ENCODE measurements at regions not wholly inside any gene's neighbourhood (a gene's known extent, or its start where the extent isn't known, plus 50 kb on each side); places are given as distances from the start of the nearest gene placed in this dataset.
"Not testable (repeated sequence)": the region's sequence is repeated elsewhere in the genome, so short reads cannot be mapped to it uniquely, and the experiment has no call there.

DNA sequence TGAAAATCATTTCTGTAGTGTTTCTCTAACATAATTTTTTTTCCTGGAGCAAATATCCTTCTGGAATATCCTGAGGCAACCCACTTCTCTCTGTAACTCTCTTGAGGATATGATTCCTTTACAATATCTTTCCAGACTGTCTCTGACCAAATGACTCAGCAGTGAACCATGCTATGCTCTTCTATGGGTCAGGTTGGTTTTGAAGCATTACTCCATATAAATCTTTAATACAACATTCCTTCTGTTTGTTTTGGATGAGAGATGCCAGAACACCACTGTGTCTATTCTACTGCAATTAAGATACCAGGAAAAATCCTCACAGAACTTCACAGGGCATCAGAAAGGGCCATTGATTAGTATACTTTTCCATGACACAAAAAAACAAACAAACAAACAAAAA lies 626.4 kb upstream of the ZNF385D start:
- intact Hi-C loops (cut with micrococcal nuclease; ENCODE audit: unreplicated experiment) = no loop called here
- Histone ChIP-seq H3K4me1 (ENCODE audit: insufficient read depth, low read length, poor library complexity, severe bottlenecking) (no peaks in the 10 kb centered on the region), H3K36me3 (ENCODE audit: insufficient read depth, low read length, poor library complexity, severe bottlenecking) (no peaks in the 10 kb centered on the region), H3K27me3 (replicated peaks; ENCODE audit: insufficient read depth, low read depth, low read length, poor library complexity) (no peaks in the 10 kb centered on the region), H3K27ac (ENCODE audit: low read depth, low read length, poor library complexity, severe bottlenecking) (no peak overlapping the region), H3K9me3 (ENCODE audit: low read depth, low read length, poor library complexity, severe bottlenecking) (peaks cover 10% of the 10 kb centered on the region), H3K4me3 (ENCODE audit: low read depth, low read length, poor library complexity, severe bottlenecking) (no peak overlapping the region)
- BruUV-seq (replicated peaks) = no TSS peak
- ChIA-PET CTCF (no interaction called here), POLR2A (ENCODE audit: low non-redundant PET) (no interaction called here)
- TF ChIP-seq, protein P1, sequence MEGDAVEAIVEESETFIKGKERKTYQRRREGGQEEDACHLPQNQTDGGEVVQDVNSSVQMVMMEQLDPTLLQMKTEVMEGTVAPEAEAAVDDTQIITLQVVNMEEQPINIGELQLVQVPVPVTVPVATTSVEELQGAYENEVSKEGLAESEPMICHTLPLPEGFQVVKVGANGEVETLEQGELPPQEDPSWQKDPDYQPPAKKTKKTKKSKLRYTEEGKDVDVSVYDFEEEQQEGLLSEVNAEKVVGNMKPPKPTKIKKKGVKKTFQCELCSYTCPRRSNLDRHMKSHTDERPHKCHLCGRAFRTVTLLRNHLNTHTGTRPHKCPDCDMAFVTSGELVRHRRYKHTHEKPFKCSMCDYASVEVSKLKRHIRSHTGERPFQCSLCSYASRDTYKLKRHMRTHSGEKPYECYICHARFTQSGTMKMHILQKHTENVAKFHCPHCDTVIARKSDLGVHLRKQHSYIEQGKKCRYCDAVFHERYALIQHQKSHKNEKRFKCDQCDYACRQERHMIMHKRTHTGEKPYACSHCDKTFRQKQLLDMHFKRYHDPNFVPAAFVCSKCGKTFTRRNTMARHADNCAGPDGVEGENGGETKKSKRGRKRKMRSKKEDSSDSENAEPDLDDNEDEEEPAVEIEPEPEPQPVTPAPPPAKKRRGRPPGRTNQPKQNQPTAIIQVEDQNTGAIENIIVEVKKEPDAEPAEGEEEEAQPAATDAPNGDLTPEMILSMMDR (conservative IDR thresholded peaks at IDR 0.05; ENCODE audit: low read depth, low read length) = no peak
- no peak for TF ChIP-seq EZH2 (IDR thresholded peaks at IDR 0.05; ENCODE audit: borderline replicate concordance, low read depth, low read length, poor library complexity, severe bottlenecking)
- no peak for DNase-seq (ENCODE audit: low spot score)

DNA sequence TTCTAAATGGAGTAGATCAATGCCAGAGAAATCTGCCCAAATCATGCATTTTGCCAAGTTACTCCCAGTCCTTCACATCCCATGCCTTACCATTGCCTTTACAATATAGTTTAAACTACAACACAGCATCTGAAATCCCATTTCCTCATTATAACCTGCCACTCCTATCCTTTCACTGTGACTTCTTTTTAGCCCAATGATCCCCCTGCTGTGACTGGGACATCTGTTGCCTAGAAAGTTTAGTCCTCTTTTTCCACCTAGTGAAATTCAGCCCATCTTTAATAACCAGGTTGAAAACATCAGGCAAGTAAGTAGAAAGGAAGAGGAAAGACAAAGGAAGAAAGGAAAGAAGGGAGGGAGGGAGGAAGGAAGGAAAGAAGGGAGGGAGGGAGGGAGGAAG lies 627.9 kb upstream of the ZNF385D start:
- POLR2A ChIA-PET (ENCODE audit: low non-redundant PET) = no interaction called here
- no peak overlapping the region for H3K4me3 ChIP-seq (ENCODE audit: low read depth, low read length, poor library complexity, severe bottlenecking)
- BruUV-seq (replicated peaks) = no TSS peak
- H3K36me3 ChIP-seq (ENCODE audit: insufficient read depth, low read length, poor library complexity, severe bottlenecking) = no peaks in the 10 kb centered on the region
- intact Hi-C loops (cut with micrococcal nuclease; ENCODE audit: unreplicated experiment) = no loop called here
- H3K27ac ChIP-seq (ENCODE audit: low read depth, low read length, poor library complexity, severe bottlenecking) = no peak overlapping the region
- CTCF ChIA-PET = no interaction called here
- peaks cover 10% of the 10 kb centered on the region for H3K9me3 ChIP-seq (ENCODE audit: low read depth, low read length, poor library complexity, severe bottlenecking)
- H3K4me1 ChIP-seq (ENCODE audit: insufficient read depth, low read length, poor library complexity, severe bottlenecking) = no peaks in the 10 kb centered on the region
- DNase-seq (ENCODE audit: low spot score) = no peak
- TF ChIP-seq EZH2 (IDR thresholded peaks at IDR 0.05; ENCODE audit: borderline replicate concordance, low read depth, low read length, poor library complexity, severe bottlenecking) = no peak
- H3K27me3 ChIP-seq (replicated peaks; ENCODE audit: insufficient read depth, low read depth, low read length, poor library complexity) = no peaks in the 10 kb centered on the region

DNA sequence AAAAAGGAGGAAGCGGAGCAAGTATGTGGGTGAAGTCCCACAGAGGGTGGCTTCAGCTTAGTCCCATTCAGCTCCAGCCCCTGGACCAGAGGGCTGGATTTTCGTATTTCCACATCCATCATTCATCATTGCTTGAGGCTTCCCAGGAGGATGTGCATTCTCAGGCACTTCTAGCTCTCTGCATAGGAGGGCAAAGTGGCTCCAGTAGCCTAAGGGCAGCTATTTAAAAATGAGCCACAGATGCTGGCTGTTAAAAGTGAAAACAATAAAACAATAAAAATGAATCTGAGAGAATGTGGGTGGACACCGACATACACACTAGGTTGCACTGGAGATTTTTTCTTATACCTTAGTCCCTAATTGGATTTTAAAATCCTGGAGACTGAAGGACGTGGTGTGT lies 629.2 kb upstream of the ZNF385D start:
- H3K36me3 ChIP-seq (ENCODE audit: insufficient read depth, low read length, poor library complexity, severe bottlenecking) = no peaks in the 10 kb centered on the region
- H3K9me3 ChIP-seq (ENCODE audit: low read depth, low read length, poor library complexity, severe bottlenecking) = peaks cover 13% of the 10 kb centered on the region
- H3K27ac ChIP-seq (ENCODE audit: low read depth, low read length, poor library complexity, severe bottlenecking) = no peak overlapping the region
- no TSS peak for BruUV-seq (replicated peaks)
- H3K4me3 ChIP-seq (ENCODE audit: low read depth, low read length, poor library complexity, severe bottlenecking) = no peak overlapping the region
- no peaks in the 10 kb centered on the region for H3K4me1 ChIP-seq (ENCODE audit: insufficient read depth, low read length, poor library complexity, severe bottlenecking)
- ChIA-PET CTCF (no interaction called here), POLR2A (ENCODE audit: low non-redundant PET) (no interaction called here)
- DNase-seq (ENCODE audit: low spot score) = no peak
- intact Hi-C loops (cut with micrococcal nuclease; ENCODE audit: unreplicated experiment) = no loop called here
- H3K27me3 ChIP-seq (replicated peaks; ENCODE audit: insufficient read depth, low read depth, low read length, poor library complexity) = no peaks in the 10 kb centered on the region
- TF ChIP-seq EZH2 (IDR thresholded peaks at IDR 0.05; ENCODE audit: borderline replicate concordance, low read depth, low read length, poor library complexity, severe bottlenecking) = no peak
- TF ChIP-seq, protein P1 (conservative IDR thresholded peaks at IDR 0.05; ENCODE audit: low read depth, low read length) = no peak

DNA sequence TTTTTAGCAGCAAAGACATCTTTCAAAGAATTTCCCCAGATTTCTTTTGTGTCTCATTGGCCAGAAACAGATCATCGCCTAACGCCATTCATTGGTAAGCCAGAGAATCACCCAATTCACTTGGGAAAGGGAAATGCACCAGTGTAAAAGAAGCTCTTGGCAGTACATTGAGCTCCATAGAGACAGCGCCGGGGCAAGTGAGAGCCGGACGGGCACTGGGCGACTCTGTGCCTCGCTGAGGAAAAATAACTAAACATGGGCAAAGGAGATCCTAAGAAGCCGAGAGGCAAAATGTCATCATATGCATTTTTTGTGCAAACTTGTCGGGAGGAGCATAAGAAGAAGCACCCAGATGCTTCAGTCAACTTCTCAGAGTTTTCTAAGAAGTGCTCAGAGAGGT lies 630.6 kb upstream of the ZNF385D start:
- H3K9me3 ChIP-seq (ENCODE audit: low read depth, low read length, poor library complexity, severe bottlenecking) = peaks cover 15% of the 10 kb centered on the region
- H3K27ac ChIP-seq (ENCODE audit: low read depth, low read length, poor library complexity, severe bottlenecking); intact Hi-C loops (cut with micrococcal nuclease; ENCODE audit: unreplicated experiment); H3K4me3 ChIP-seq (ENCODE audit: low read depth, low read length, poor library complexity, severe bottlenecking); H3K27me3 ChIP-seq (replicated peaks; ENCODE audit: insufficient read depth, low read depth, low read length, poor library complexity); CTCF ChIA-PET; DNase-seq (ENCODE audit: low spot score); POLR2A ChIA-PET (ENCODE audit: low non-redundant PET); BruUV-seq (replicated peaks); H3K36me3 ChIP-seq (ENCODE audit: insufficient read depth, low read length, poor library complexity, severe bottlenecking); H3K4me1 ChIP-seq (ENCODE audit: insufficient read depth, low read length, poor library complexity, severe bottlenecking): not testable (repeated sequence)
